PC-3 (cell line): ENCODE measurements at regions not wholly inside any gene's neighbourhood (a gene's known extent, or its start where the extent isn't known, plus 50 kb on each side); places are given as distances from the start of the nearest gene placed in this dataset.

Experiments used
- EZH2 ChIP-seq: fragments of 300-600 bp; sonication (generic); IDR thresholded peaks from one replicate; pipeline ENCODE4 v1.6.1; 2017; ENCODE audit warnings: antibody characterized with exemption, mild to moderate bottlenecking, low read length; ENCODE audit not compliant: unreplicated experiment
- EZH2phosphoT487 ChIP-seq: fragments of 300-600 bp; sonication (generic); IDR thresholded peaks from 2 replicates; pipeline ENCODE4 v1.6.1; 2018; ENCODE audit warnings: mild to moderate bottlenecking, antibody characterized with exemption, low read length, borderline replicate concordance
- TF ChIP-seq, protein P1 (sequence below): fragments of 300-600 bp; sonication (generic); conservative IDR thresholded peaks from 2 replicates; pipeline ENCODE4 v1.5.1; 2017; ENCODE audit warnings: antibody characterized with exemption, low read depth, mild to moderate bottlenecking, low read length

GRCh38 chr5:8828596-8829322 is 717.1 kb downstream of the SEMA5A start:
- TF ChIP-seq, protein P1, sequence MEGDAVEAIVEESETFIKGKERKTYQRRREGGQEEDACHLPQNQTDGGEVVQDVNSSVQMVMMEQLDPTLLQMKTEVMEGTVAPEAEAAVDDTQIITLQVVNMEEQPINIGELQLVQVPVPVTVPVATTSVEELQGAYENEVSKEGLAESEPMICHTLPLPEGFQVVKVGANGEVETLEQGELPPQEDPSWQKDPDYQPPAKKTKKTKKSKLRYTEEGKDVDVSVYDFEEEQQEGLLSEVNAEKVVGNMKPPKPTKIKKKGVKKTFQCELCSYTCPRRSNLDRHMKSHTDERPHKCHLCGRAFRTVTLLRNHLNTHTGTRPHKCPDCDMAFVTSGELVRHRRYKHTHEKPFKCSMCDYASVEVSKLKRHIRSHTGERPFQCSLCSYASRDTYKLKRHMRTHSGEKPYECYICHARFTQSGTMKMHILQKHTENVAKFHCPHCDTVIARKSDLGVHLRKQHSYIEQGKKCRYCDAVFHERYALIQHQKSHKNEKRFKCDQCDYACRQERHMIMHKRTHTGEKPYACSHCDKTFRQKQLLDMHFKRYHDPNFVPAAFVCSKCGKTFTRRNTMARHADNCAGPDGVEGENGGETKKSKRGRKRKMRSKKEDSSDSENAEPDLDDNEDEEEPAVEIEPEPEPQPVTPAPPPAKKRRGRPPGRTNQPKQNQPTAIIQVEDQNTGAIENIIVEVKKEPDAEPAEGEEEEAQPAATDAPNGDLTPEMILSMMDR: no peak
- TF ChIP-seq EZH2phosphoT487 (no peak), EZH2 (no peak)
